Prostate gland (tissue), 2 donors: ENCODE measurements at regions not wholly inside any gene's neighbourhood (a gene's known extent, or its start where the extent isn't known, plus 50 kb on each side); places are given as distances from the start of the nearest gene placed in this dataset.

Experiments
- DNase-seq: peaks from one replicate; pipeline ENCODE4 v3.0.0-alpha.2; 2019; ENCODE audit warnings: low spot score
- H3K27ac ChIP-seq, 2 donors: fragments of 200-600 bp; sonication (generic); 2 replicates each; pipeline ENCODE4 v1.5.1; 2017 to 2019
- H3K27me3 ChIP-seq: fragments of 200-600 bp; sonication (generic); replicated peaks from 2 replicates; pipeline ENCODE4 v1.5.1; 2019; ENCODE audit not compliant: insufficient read depth
- H3K36me3 ChIP-seq, 2 donors: fragments of 200-600 bp; sonication (generic); 1 replicate in 1 of 2; 2 replicates in 1 of 2; pipeline versions ENCODE4 v1.5.1 to v1.8.1; 2017 to 2019
- H3K4me1 ChIP-seq: fragments of 200-600 bp; sonication (generic); replicated peaks from 2 replicates; pipeline ENCODE4 v1.5.1; 2019
- H3K4me3 ChIP-seq, 2 donors: fragments of 200-600 bp; sonication (generic); 2 replicates each; pipeline ENCODE4 v1.5.1; 2017 to 2019
- H3K9me3 ChIP-seq: fragments of 200-600 bp; sonication (generic); 2 replicates; pipeline ENCODE4 v1.5.1; 2017
- CTCF ChIP-seq, 4 experiments: fragments of 200-600 bp in 2 of 4; fragments of 450-650 bp in 2 of 4; sonication (generic) in 2 of 4; IDR thresholded peaks; 1 replicate in 3 of 4; 2 replicates in 1 of 4; pipeline ENCODE4 v1.5.1; 2016 to 2019; ENCODE audit warnings: antibody characterized with exemption in 4 of 4, mild to moderate bottlenecking in 2 of 4, moderate library complexity in 2 of 4
- POLR2A ChIP-seq: fragments of 450-650 bp; IDR thresholded peaks from one replicate; pipeline ENCODE4 v1.6.1; 2016; ENCODE audit warnings: antibody characterized with exemption, mild to moderate bottlenecking
- POLR2AphosphoS5 ChIP-seq: sonication (generic); formaldehyde crosslinking; IDR thresholded peaks from one replicate; pipeline ENCODE4 v1.6.1; 2017; ENCODE audit warnings: antibody characterized with exemption
- WGBS: methylation state at CpG from one replicate; pipeline ENCODE4 v1.1.5; 2018; 5-methylcytosine and 5-hydroxymethylcytosine counted together
- intact Hi-C: fragments of 100-400 bp; cut with DNase I; formaldehyde crosslinking; loops from one replicate; pipeline ENCODE4 v1.14.2; 2022

DNA sequence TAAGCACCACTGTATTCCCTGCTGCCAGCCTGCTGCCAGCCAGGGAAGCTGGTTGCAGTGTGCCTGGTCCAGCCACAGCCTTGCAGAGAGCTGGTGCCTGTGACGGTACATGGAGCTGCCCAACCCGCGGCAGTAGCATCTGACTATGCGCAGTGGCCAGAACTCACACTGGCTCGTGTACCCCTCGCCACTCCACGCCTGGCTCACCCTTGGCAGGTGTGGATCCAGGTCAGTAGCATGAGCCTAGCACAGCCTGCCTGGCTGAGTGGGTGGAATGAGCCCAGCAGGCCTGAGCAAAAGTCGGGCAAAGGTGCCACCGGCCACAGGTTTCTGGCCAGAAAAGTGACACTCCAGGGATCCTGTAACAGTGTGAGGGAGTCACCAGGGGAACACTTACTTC, 361.7 kb upstream of the MAP3K7 start:
- no peaks in the 10 kb centered on the region for H3K4me1 ChIP-seq
- 96% methylated on average over 9 of the region's 9 CpGs for WGBS
- H3K9me3 ChIP-seq, result no peaks in the 10 kb centered on the region
- H3K27me3 ChIP-seq, result no peaks in the 10 kb centered on the region
- DNase-seq, result no peak
- no peaks in the 10 kb centered on the region for H3K36me3 ChIP-seq
- intact Hi-C loops, result no loop called here
- TF ChIP-seq CTCF (IDR thresholded peaks at IDR 0.05), result no peak
- no peak for TF ChIP-seq POLR2A
- TF ChIP-seq POLR2AphosphoS5, result no peak
- H3K4me3 ChIP-seq, result no peak overlapping the region
- H3K27ac ChIP-seq, result no peak overlapping the region

GRCh38 chr6:90947184-90948064, 360.6 kb upstream of the MAP3K7 start:
- DNase-seq, result no peak

GRCh38 chr6:90941885-90942284, 355.0 kb upstream of the MAP3K7 start:
- H3K27ac ChIP-seq, result no peak overlapping the region
- 71% methylated on average over 7 of the region's 7 CpGs for WGBS
- no peak overlapping the region for H3K4me3 ChIP-seq
- H3K36me3 ChIP-seq, result no peaks in the 10 kb centered on the region
- intact Hi-C loops, result no loop called here
- no peaks in the 10 kb centered on the region for H3K9me3 ChIP-seq
- H3K27me3 ChIP-seq, result no peaks in the 10 kb centered on the region
- DNase-seq, result no peak
- H3K4me1 ChIP-seq, result no peaks in the 10 kb centered on the region
- no peak for TF ChIP-seq CTCF (IDR thresholded peaks at IDR 0.05)
- TF ChIP-seq POLR2AphosphoS5, result no peak
- TF ChIP-seq POLR2A, result no peak

More at GRCh38 chr6:90947184-90948064, 360.6 kb upstream of the MAP3K7 start:
- H3K27ac ChIP-seq, result no peak overlapping the region
- WGBS, result 97% methylated on average over 29 of the region's 29 CpGs
- H3K4me3 ChIP-seq, result no peak overlapping the region
- no peaks in the 10 kb centered on the region for H3K27me3 ChIP-seq
- intact Hi-C loops, result no loop called here
- no peaks in the 10 kb centered on the region for H3K4me1 ChIP-seq
- TF ChIP-seq POLR2A, result no peak
- no peak for TF ChIP-seq CTCF (IDR thresholded peaks at IDR 0.05)
- TF ChIP-seq POLR2AphosphoS5, result no peak
- H3K36me3 ChIP-seq, result no peaks in the 10 kb centered on the region
- no peaks in the 10 kb centered on the region for H3K9me3 ChIP-seq

GRCh38 chr6:90940812-90941481, 354.1 kb upstream of the MAP3K7 start:
- no peak for TF ChIP-seq POLR2AphosphoS5
- TF ChIP-seq CTCF (IDR thresholded peaks at IDR 0.05), result peak in 3 of 4 experiments; percentile 39 to 48 (median 45)
- TF ChIP-seq POLR2A, result no peak
- H3K36me3 ChIP-seq, result no peaks in the 10 kb centered on the region

More at GRCh38 chr6:90940812-90941481, 354.1 kb upstream of the MAP3K7 start:
- Histone ChIP-seq H3K4me1 (no peaks in the 10 kb centered on the region), H3K9me3 (no peaks in the 10 kb centered on the region), H3K27ac (no peak overlapping the region), H3K27me3 (no peaks in the 10 kb centered on the region), H3K4me3 (no peak overlapping the region)
- 39% methylated on average over 5 of the region's 5 CpGs for WGBS
- no peak for DNase-seq
- intact Hi-C loops, result no loop called here
